ENCODE measurements at regions not wholly inside any gene's neighbourhood (a gene's known extent, or its start where the extent isn't known, plus 50 kb on each side); places are given as distances from the start of the nearest gene placed in this dataset.

DNA sequence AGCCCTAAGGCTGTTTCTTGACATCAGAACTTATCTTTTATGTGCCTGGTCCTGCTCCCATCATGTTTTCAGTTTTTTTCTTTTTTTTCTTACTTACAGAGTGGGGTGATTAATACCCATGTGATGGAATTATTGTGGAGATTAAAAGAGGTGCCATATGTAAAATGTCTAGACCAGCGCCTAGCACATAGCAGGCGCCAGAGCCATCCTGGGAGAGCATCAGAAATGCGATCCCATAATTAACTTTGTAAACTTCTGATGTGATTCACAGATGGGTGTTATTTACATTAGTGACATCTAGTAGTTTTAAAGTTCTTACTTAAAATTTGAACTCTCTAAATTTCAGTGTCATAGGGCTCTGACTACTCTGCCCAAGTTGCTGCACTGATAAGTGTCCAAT is 66.2 kb upstream of the PGRMC2 start:
- Histone ChIP-seq H3K27ac (ENCODE audit: low read length in 2 of 2) (no peak overlapping the region), H4K20me1 (ENCODE audit: control insufficient read depth, insufficient read depth, low read length, poor library complexity, severe bottlenecking) (no peaks in the 10 kb centered on the region), H2AFZ (ENCODE audit: insufficient read depth, low read depth, low read length, poor library complexity, severe bottlenecking) (no peak overlapping the region), H3K9ac (ENCODE audit: low read length) (no peak overlapping the region), H3K9me3 (ENCODE audit: control extremely low read depth in 1 of 3, control insufficient read depth in 2 of 3, insufficient read depth in 1 of 3, low read length in 2 of 3) (no peaks in the 10 kb centered on the region), H3K36me3 (replicated peaks in 1 of 2; ENCODE audit: control extremely low read depth in 1 of 2, control insufficient read depth in 1 of 2, extremely low read depth in 1 of 2, insufficient read depth in 2 of 2, low read length in 1 of 2) (no peaks in the 10 kb centered on the region), H3K4me3 (ENCODE audit: control extremely low read depth in 1 of 5, extremely low read depth in 1 of 5, insufficient read depth in 1 of 5, low read depth in 2 of 5, low read length in 4 of 5) (no peak overlapping the region), H3K4me1 (ENCODE audit: control insufficient read depth in 2 of 2, insufficient read depth in 2 of 2, low read length in 2 of 2) (no peaks in the 10 kb centered on the region), H3K79me2 (ENCODE audit: control insufficient read depth, insufficient read depth, low read length) (no peaks in the 10 kb centered on the region), H3K27me3 (replicated peaks in 1 of 4; ENCODE audit: control extremely low read depth in 1 of 4, control insufficient read depth in 3 of 4, insufficient read depth in 4 of 4, low read length in 3 of 4) (no peaks in the 10 kb centered on the region), H3K4me2 (replicated peaks; ENCODE audit: low read depth, low read length, poor library complexity, severe bottlenecking) (no peak overlapping the region)
- WGBS (ENCODE audit: insufficient coverage), result no CpG with 5 or more reads among the region's 3 CpGs
- H3K9me3 Mint-ChIP-seq (ENCODE audit: insufficient read depth), result no peaks in the 10 kb centered on the region
- CTCF ChIA-PET, result no interaction called here
- TF ChIP-seq, protein P1, sequence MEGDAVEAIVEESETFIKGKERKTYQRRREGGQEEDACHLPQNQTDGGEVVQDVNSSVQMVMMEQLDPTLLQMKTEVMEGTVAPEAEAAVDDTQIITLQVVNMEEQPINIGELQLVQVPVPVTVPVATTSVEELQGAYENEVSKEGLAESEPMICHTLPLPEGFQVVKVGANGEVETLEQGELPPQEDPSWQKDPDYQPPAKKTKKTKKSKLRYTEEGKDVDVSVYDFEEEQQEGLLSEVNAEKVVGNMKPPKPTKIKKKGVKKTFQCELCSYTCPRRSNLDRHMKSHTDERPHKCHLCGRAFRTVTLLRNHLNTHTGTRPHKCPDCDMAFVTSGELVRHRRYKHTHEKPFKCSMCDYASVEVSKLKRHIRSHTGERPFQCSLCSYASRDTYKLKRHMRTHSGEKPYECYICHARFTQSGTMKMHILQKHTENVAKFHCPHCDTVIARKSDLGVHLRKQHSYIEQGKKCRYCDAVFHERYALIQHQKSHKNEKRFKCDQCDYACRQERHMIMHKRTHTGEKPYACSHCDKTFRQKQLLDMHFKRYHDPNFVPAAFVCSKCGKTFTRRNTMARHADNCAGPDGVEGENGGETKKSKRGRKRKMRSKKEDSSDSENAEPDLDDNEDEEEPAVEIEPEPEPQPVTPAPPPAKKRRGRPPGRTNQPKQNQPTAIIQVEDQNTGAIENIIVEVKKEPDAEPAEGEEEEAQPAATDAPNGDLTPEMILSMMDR (IDR thresholded peaks at IDR 0.05), result no peak
- no peak for TF ChIP-seq EZH2 (IDR thresholded peaks at IDR 0.05; ENCODE audit: borderline replicate concordance, insufficient read depth, low read depth, low read length, poor library complexity, severe bottlenecking)
- no peaks in the 10 kb centered on the region for H3K27me3 Mint-ChIP-seq
- no peak overlapping the region for H3K27ac Mint-ChIP-seq
- intact Hi-C loops (cut with micrococcal nuclease), result no loop called here
- ATAC-seq (ENCODE audit: low read depth), result no peak
- POLR2A ChIA-PET, result no interaction called here
- DNase-seq, result no peak
- H3K4me1 Mint-ChIP-seq, result no peaks in the 10 kb centered on the region
- no peak overlapping the region for H3K4me3 Mint-ChIP-seq

DNA sequence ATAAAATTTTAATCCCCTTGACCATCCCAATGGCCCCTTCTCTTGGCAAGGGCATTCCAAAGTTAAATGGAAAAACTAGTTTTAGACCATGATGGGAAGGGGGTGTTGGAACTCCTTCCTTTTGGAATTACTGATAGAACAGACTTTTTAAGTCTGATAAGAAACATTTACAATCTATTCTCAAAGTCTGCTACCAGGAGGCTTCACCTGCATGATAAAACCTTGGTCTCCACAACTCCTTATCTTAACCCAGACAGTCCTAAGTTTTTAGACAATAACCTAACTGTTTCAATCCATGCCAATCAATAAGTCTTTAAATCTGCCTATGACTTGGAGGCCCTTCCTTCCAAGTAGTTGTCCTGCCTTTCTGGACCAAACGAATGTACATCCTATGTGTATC is 63.9 kb upstream of the PGRMC2 start:
- Histone ChIP-seq H3K4me2 (replicated peaks; ENCODE audit: low read depth, low read length, poor library complexity, severe bottlenecking) (no peak overlapping the region), H3K27ac (ENCODE audit: low read length in 2 of 2) (no peak overlapping the region), H3K9me3 (ENCODE audit: control extremely low read depth in 1 of 3, control insufficient read depth in 2 of 3, insufficient read depth in 1 of 3, low read length in 2 of 3) (no peaks in the 10 kb centered on the region), H3K79me2 (ENCODE audit: control insufficient read depth, insufficient read depth, low read length) (no peaks in the 10 kb centered on the region), H4K20me1 (ENCODE audit: control insufficient read depth, insufficient read depth, low read length, poor library complexity, severe bottlenecking) (no peaks in the 10 kb centered on the region), H3K9ac (ENCODE audit: low read length) (no peak overlapping the region), H3K4me1 (ENCODE audit: control insufficient read depth in 2 of 2, insufficient read depth in 2 of 2, low read length in 2 of 2) (no peaks in the 10 kb centered on the region), H3K4me3 (ENCODE audit: control extremely low read depth in 1 of 5, extremely low read depth in 1 of 5, insufficient read depth in 1 of 5, low read depth in 2 of 5, low read length in 4 of 5) (no peak overlapping the region), H2AFZ (ENCODE audit: insufficient read depth, low read depth, low read length, poor library complexity, severe bottlenecking) (no peak overlapping the region), H3K27me3 (replicated peaks in 1 of 4; ENCODE audit: control extremely low read depth in 1 of 4, control insufficient read depth in 3 of 4, insufficient read depth in 4 of 4, low read length in 3 of 4) (no peaks in the 10 kb centered on the region), H3K36me3 (replicated peaks in 1 of 2; ENCODE audit: control extremely low read depth in 1 of 2, control insufficient read depth in 1 of 2, extremely low read depth in 1 of 2, insufficient read depth in 2 of 2, low read length in 1 of 2) (no peaks in the 10 kb centered on the region)
- no peak overlapping the region for H3K4me3 Mint-ChIP-seq
- intact Hi-C loops (cut with micrococcal nuclease), result no loop called here
- WGBS (ENCODE audit: insufficient coverage), result 100% methylated on average over 1 of the region's 1 CpG
- ChIA-PET POLR2A (no interaction called here), CTCF (no interaction called here)
- ATAC-seq (ENCODE audit: low read depth) (no peak), DNase-seq (no peak)
- H3K4me1 Mint-ChIP-seq, result no peaks in the 10 kb centered on the region
- no peak overlapping the region for H3K27ac Mint-ChIP-seq
- TF ChIP-seq, protein P1 (IDR thresholded peaks at IDR 0.05), result no peak
- TF ChIP-seq EZH2 (IDR thresholded peaks at IDR 0.05; ENCODE audit: borderline replicate concordance, insufficient read depth, low read depth, low read length, poor library complexity, severe bottlenecking), result no peak
- H3K9me3 Mint-ChIP-seq (ENCODE audit: insufficient read depth), result no peaks in the 10 kb centered on the region
- H3K27me3 Mint-ChIP-seq, result no peaks in the 10 kb centered on the region
